Esophagus (tissue), 2 donors: ENCODE measurements at regions not wholly inside any gene's neighbourhood (a gene's known extent, or its start where the extent isn't known, plus 50 kb on each side); places are given as distances from the start of the nearest gene placed in this dataset.

Source experiments
- H3K27ac ChIP-seq, 2 donors: one replicate each; pipeline ENCODE4 v1.5.1; 2013; ENCODE audit warnings: low read depth in 2 of 2, mild to moderate bottlenecking in 2 of 2, inconsistent platforms in 1 of 2, low read length in 1 of 2, moderate library complexity in 1 of 2
- H3K27me3 ChIP-seq, 2 donors: one replicate each; pipeline ENCODE4 v1.6.1; 2013; ENCODE audit warnings: low read length in 2 of 2, control low read depth in 1 of 2, mild to moderate bottlenecking in 1 of 2; ENCODE audit not compliant: insufficient read depth in 2 of 2, control insufficient read depth in 1 of 2
- H3K36me3 ChIP-seq, 2 donors: one replicate each; pipeline ENCODE4 v1.6.1; 2013; ENCODE audit warnings: low read length in 1 of 2; ENCODE audit not compliant: control insufficient read depth in 2 of 2, insufficient read depth in 2 of 2
- H3K4me1 ChIP-seq, 2 donors: one replicate each; pipeline ENCODE4 v1.6.1; 2013; ENCODE audit warnings: low read length in 1 of 2; ENCODE audit not compliant: control insufficient read depth in 2 of 2, insufficient read depth in 2 of 2
- H3K4me3 ChIP-seq, 2 donors: one replicate each; pipeline ENCODE4 v1.5.1; 2013; ENCODE audit warnings: low read length in 2 of 2, mild to moderate bottlenecking in 2 of 2, low read depth in 1 of 2, moderate library complexity in 1 of 2
- H3K9me3 ChIP-seq, 2 donors: one replicate each; pipeline ENCODE4 v1.6.1; 2013; ENCODE audit warnings: mild to moderate bottlenecking in 2 of 2, low read depth in 1 of 2, low read length in 1 of 2, moderate library complexity in 1 of 2; ENCODE audit not compliant: control insufficient read depth in 2 of 2, insufficient read depth in 1 of 2
- WGBS, 2 donors: extraction: QIAGEN DNeasy Blood & Tissue Kit; methylation state at CpG; one replicate each; pipeline ENCODE4 v1.1.7; 2013; 5-methylcytosine and 5-hydroxymethylcytosine counted together
- donor health status: healthy with polysubstance abuse.
- donor health status: Bipolar disorder and iron deficiency.

GRCh38 chr9:109919736-109920408, 139.9 kb downstream of the PALM2AKAP2 start:
- no peaks in the 10 kb centered on the region for H3K27me3 ChIP-seq
- no peaks in the 10 kb centered on the region for H3K4me1 ChIP-seq
- 92 to 93% methylated on average over 2 of the region's 2 CpGs for WGBS, 2 donors
- H3K27ac ChIP-seq, result no peak overlapping the region
- H3K9me3 ChIP-seq, result no peaks in the 10 kb centered on the region
- H3K36me3 ChIP-seq, result no peaks in the 10 kb centered on the region
- H3K4me3 ChIP-seq, result no peak overlapping the region

- Histone ChIP-seq H3K27me3 (no peaks in the 10 kb centered on the region), H3K9me3 (no peaks in the 10 kb centered on the region), H3K4me1 (no peaks in the 10 kb centered on the region), H3K36me3 (no peaks in the 10 kb centered on the region), H3K27ac (peak overlapping the region in 1 of 2 donors; percentile 1), H3K4me3 (no peak overlapping the region)
- WGBS, 2 donors, result 43 to 59% methylated on average over 2 of the region's 2 CpGs
These were observed 142.8 kb downstream of the PALM2AKAP2 start for GRCh38 chr9:109922617-109923470.

- no peaks in the 10 kb centered on the region for H3K36me3 ChIP-seq
- H3K4me3 ChIP-seq, result no peak overlapping the region
- H3K4me1 ChIP-seq, result no peaks in the 10 kb centered on the region
- H3K9me3 ChIP-seq, result no peaks in the 10 kb centered on the region
- WGBS, 2 donors, result 74 to 75% methylated on average over 5 of the region's 5 CpGs
- H3K27ac ChIP-seq, result peak overlapping the region in 1 of 2 donors; percentile 1
- no peaks in the 10 kb centered on the region for H3K27me3 ChIP-seq
These were observed 143.4 kb downstream of the PALM2AKAP2 start for GRCh38 chr9:109923471-109923760.

- 83% methylated on average over 3 of the region's 3 CpGs for WGBS, 2 donors
These were observed 143.8 kb downstream of the PALM2AKAP2 start for GRCh38 chr9:109923806-109924205.

GRCh38 chr9:109925799-109926198, 145.8 kb downstream of the PALM2AKAP2 start:
- 90 to 96% methylated on average over 2 of the region's 2 CpGs for WGBS, 2 donors
- no peaks in the 10 kb centered on the region for H3K4me1 ChIP-seq
- H3K4me3 ChIP-seq, result no peak overlapping the region
- H3K27ac ChIP-seq, result no peak overlapping the region
- no peaks in the 10 kb centered on the region for H3K9me3 ChIP-seq
- no peaks in the 10 kb centered on the region for H3K36me3 ChIP-seq
- H3K27me3 ChIP-seq, result no peaks in the 10 kb centered on the region

More at GRCh38 chr9:109923806-109924205, 143.8 kb downstream of the PALM2AKAP2 start:
- Histone ChIP-seq H3K4me3 (no peak overlapping the region), H3K9me3 (no peaks in the 10 kb centered on the region), H3K27ac (no peak overlapping the region), H3K27me3 (no peaks in the 10 kb centered on the region), H3K4me1 (no peaks in the 10 kb centered on the region), H3K36me3 (no peaks in the 10 kb centered on the region)

GRCh38 chr9:109926421-109926869, 146.4 kb downstream of the PALM2AKAP2 start:
- no peak overlapping the region for H3K27ac ChIP-seq
- H3K4me1 ChIP-seq, result no peaks in the 10 kb centered on the region
- H3K9me3 ChIP-seq, result no peaks in the 10 kb centered on the region
- no peaks in the 10 kb centered on the region for H3K36me3 ChIP-seq
- H3K27me3 ChIP-seq, result no peaks in the 10 kb centered on the region
- WGBS, 2 donors, result 62 to 71% methylated on average over 3 of the region's 3 CpGs
- H3K4me3 ChIP-seq, result no peak overlapping the region

GRCh38 chr9:109931623-109932022, 151.6 kb downstream of the PALM2AKAP2 start:
- Histone ChIP-seq H3K27ac (no peak overlapping the region), H3K36me3 (no peaks in the 10 kb centered on the region), H3K4me1 (no peaks in the 10 kb centered on the region), H3K27me3 (no peaks in the 10 kb centered on the region), H3K4me3 (no peak overlapping the region), H3K9me3 (no peaks in the 10 kb centered on the region)
- WGBS, 2 donors, result 90 to 91% methylated on average over 7 of the region's 7 CpGs

- H3K27ac ChIP-seq, result no peak overlapping the region
- no peaks in the 10 kb centered on the region for H3K4me1 ChIP-seq
- WGBS, 2 donors, result 83 to 84% methylated on average over 5 of the region's 5 CpGs
- no peaks in the 10 kb centered on the region for H3K27me3 ChIP-seq
- H3K9me3 ChIP-seq, result no peaks in the 10 kb centered on the region
- H3K36me3 ChIP-seq, result no peaks in the 10 kb centered on the region
- H3K4me3 ChIP-seq, result no peak overlapping the region
These were observed 154.3 kb downstream of the PALM2AKAP2 start for GRCh38 chr9:109934136-109934856.

GRCh38 chr9:109934857-109935215, 154.8 kb downstream of the PALM2AKAP2 start:
- H3K4me3 ChIP-seq, result no peak overlapping the region
- no peaks in the 10 kb centered on the region for H3K36me3 ChIP-seq
- 80 to 81% methylated on average over 4 of the region's 4 CpGs for WGBS, 2 donors
- H3K27ac ChIP-seq, result no peak overlapping the region
- H3K27me3 ChIP-seq, result no peaks in the 10 kb centered on the region
- H3K9me3 ChIP-seq, result no peaks in the 10 kb centered on the region
- no peaks in the 10 kb centered on the region for H3K4me1 ChIP-seq
